MG63 (cell line): ENCODE measurements at regions not wholly inside any gene's neighbourhood (a gene's known extent, or its start where the extent isn't known, plus 50 kb on each side); places are given as distances from the start of the nearest gene placed in this dataset.
A peak's percentile ranks its signal among the peaks of the same experiment; 100 is the strongest.
"Not testable (repeated sequence)": the region's sequence is repeated elsewhere in the genome, so short reads cannot be mapped to it uniquely, and the experiment has no call there.

ENCODE experiments used
- DNase-seq: peaks from one replicate; pipeline ENCODE4 v3.0.0-alpha.2; 2020
- H3K27me3 ChIP-seq: fragments of 250-450 bp; sonication (Bioruptor Pico); 2 replicates; pipeline ENCODE4 v1.5.1; 2020; ENCODE audit warnings: mild to moderate bottlenecking, moderate library complexity
- H3K36me3 ChIP-seq: fragments of 250-450 bp; sonication (Bioruptor Pico); 2 replicates; pipeline ENCODE4 v1.5.1; 2020; ENCODE audit warnings: mild to moderate bottlenecking, moderate library complexity
- H3K4me3 ChIP-seq: fragments of 250-450 bp; sonication (Bioruptor Pico); 2 replicates; pipeline ENCODE4 v1.5.1; 2020; ENCODE audit warnings: mild to moderate bottlenecking, moderate library complexity
- H3K9me3 ChIP-seq: fragments of 250-450 bp; sonication (Bioruptor Pico); 2 replicates; pipeline ENCODE4 v1.5.1; 2020; ENCODE audit warnings: mild to moderate bottlenecking, moderate library complexity

DNA sequence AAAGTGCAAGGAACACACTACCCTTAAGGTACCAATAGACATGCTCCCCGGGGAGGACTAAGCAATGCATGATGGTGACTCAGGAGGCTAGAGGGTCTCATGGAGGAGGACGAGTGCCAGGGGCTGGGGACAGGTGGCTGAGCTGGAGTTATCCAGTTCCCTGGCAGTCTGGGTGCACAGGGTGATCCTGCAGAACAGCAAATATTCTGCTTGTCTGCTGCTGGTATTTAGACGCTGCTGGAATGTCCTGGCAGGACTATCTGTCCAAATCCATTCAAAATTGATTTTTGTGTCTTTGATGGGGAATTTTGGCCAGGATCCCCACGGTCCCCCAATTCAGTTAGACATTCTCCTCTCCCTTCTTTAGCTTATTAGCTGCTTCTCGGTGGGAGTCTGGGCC lies 138.7 kb downstream of the C12orf75 start:
- Histone ChIP-seq H3K36me3 (no peaks in the 10 kb centered on the region), H3K4me3 (no peak overlapping the region), H3K9me3 (no peaks in the 10 kb centered on the region), H3K27me3 (no peaks in the 10 kb centered on the region)
- DNase-seq, result no peak

GRCh38 chr12:105469701-105470100 lies 139.2 kb downstream of the C12orf75 start:
- H3K27me3 ChIP-seq, result no peaks in the 10 kb centered on the region
- no peak overlapping the region for H3K4me3 ChIP-seq
- no peaks in the 10 kb centered on the region for H3K9me3 ChIP-seq
- no peaks in the 10 kb centered on the region for H3K36me3 ChIP-seq
- DNase-seq, result no peak

DNA sequence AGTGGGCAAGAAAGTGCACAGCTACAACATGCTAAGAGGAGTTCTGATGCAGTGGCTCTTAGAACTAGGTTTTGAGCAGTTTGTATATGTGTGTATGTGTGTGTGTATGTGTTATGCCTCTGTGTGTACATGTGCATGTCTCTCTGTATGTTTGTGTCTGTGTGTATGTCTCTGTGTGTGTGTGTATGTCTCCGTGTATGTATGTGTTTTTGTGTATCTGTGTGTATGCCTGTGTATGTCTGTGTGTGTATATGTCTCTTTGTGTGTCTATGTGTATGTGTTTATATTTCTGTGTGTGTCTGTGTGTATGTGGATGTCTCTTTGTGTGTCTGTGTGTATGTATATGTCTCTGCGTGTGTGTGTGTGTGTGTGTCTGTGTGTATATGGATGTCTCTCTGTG lies 139.6 kb downstream of the C12orf75 start:
- no peaks in the 10 kb centered on the region for H3K27me3 ChIP-seq
- H3K4me3 ChIP-seq, result no peak overlapping the region
- no peak for DNase-seq
- no peaks in the 10 kb centered on the region for H3K36me3 ChIP-seq
- H3K9me3 ChIP-seq, result no peaks in the 10 kb centered on the region

GRCh38 chr12:105470601-105471000 lies 140.1 kb downstream of the C12orf75 start:
- H3K36me3 ChIP-seq, result no peaks in the 10 kb centered on the region
- H3K9me3 ChIP-seq, result no peaks in the 10 kb centered on the region
- no peak overlapping the region for H3K4me3 ChIP-seq
- no peaks in the 10 kb centered on the region for H3K27me3 ChIP-seq
- DNase-seq, result no peak

DNA sequence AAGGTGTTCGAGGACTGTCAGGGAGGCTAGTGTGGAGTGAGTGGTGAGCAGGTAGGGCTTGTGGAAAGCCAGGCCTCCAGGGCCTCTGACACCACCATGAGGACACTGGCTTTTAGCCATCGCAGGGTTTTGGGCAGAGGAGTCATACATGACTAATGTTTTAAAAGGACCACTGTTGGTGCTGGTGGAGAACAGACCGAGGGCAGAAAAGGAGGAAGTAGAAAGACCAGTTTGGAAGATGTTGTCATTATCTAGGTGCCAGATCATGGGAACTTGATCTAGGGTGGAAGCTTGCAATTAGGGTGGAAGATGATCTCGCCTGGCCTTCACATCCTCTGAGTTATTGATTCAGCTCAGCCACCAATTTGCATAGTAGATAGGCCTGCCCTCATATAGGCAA lies 144.2 kb downstream of the C12orf75 start:
- Histone ChIP-seq H3K27me3 (no peaks in the 10 kb centered on the region), H3K4me3 (no peak overlapping the region), H3K36me3 (no peaks in the 10 kb centered on the region), H3K9me3 (no peaks in the 10 kb centered on the region)
- DNase-seq, result peak; percentile 36

GRCh38 chr12:105476616-105477015 lies 146.1 kb downstream of the C12orf75 start:
- H3K4me3 ChIP-seq, result no peak overlapping the region
- DNase-seq, result no peak
- no peaks in the 10 kb centered on the region for H3K36me3 ChIP-seq

GRCh38 chr12:105477873-105478272 lies 147.4 kb downstream of the C12orf75 start:
- Histone ChIP-seq H3K36me3 (no peaks in the 10 kb centered on the region), H3K9me3 (no peaks in the 10 kb centered on the region), H3K4me3 (no peak overlapping the region), H3K27me3 (no peaks in the 10 kb centered on the region)
- no peak for DNase-seq

More at GRCh38 chr12:105476616-105477015, 146.1 kb downstream of the C12orf75 start:
- no peaks in the 10 kb centered on the region for H3K27me3 ChIP-seq
- H3K9me3 ChIP-seq, result no peaks in the 10 kb centered on the region

DNA sequence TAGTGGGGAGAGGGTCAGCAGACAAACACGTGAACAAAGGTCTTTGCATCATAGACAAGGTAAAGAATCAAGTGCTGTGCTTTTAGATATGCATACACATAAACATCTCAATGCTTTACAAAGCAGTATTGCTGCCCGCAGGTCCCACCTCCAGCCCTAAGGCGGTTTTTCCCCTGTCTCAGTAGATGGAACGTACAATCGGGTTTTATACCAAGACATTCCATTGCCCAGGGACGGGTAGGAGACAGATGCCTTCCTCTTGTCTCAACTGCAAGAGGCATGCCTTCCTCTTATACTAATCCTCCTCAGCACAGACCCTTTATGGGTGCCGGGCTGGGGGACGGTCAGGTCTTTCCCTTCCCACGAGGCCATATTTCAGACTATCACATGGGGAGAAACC lies 148.3 kb downstream of the C12orf75 start:
- not testable (repeated sequence) for H3K36me3 ChIP-seq, H3K4me3 ChIP-seq, DNase-seq, H3K27me3 ChIP-seq, H3K9me3 ChIP-seq

DNA sequence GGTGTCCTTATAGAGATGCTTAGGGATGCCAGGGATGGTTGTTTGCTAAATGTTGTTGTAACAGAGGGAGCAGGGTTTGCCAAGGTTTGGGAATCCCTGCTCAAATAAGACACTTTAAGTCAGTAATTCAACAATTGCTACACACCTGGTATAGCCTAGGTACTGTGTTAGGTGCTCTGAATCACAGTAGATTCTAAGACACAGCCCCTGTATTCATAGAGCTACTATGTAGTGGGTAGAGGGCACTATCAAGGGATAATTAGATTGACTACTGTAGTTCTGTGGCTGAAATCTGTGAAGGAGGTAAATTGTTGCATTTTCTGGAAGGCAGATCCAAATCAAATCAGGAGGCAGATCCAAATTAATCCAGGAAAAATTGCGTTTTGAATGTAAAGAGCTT lies 149.2 kb downstream of the C12orf75 start:
- Histone ChIP-seq H3K4me3 (no peak overlapping the region), H3K9me3 (no peaks in the 10 kb centered on the region), H3K27me3 (no peaks in the 10 kb centered on the region), H3K36me3 (no peaks in the 10 kb centered on the region)
- no peak for DNase-seq

- H3K27me3 ChIP-seq, result no peaks in the 10 kb centered on the region
- DNase-seq, result no peak
- no peaks in the 10 kb centered on the region for H3K9me3 ChIP-seq
- H3K36me3 ChIP-seq, result no peaks in the 10 kb centered on the region
- no peak overlapping the region for H3K4me3 ChIP-seq
Observed at GRCh38 chr12:105480162-105480561, 149.7 kb downstream of the C12orf75 start.

GRCh38 chr12:105481392-105482300 lies 151.2 kb downstream of the C12orf75 start:
- no peaks in the 10 kb centered on the region for H3K27me3 ChIP-seq
- H3K9me3 ChIP-seq, result no peaks in the 10 kb centered on the region
- DNase-seq, result no peak
- no peaks in the 10 kb centered on the region for H3K36me3 ChIP-seq
- no peak overlapping the region for H3K4me3 ChIP-seq

- Histone ChIP-seq H3K27me3 (no peaks in the 10 kb centered on the region), H3K9me3 (no peaks in the 10 kb centered on the region), H3K36me3 (no peaks in the 10 kb centered on the region), H3K4me3 (no peak overlapping the region)
- no peak for DNase-seq
Observed at GRCh38 chr12:105482951-105483350, 152.5 kb downstream of the C12orf75 start.

- H3K27me3 ChIP-seq, result no peaks in the 10 kb centered on the region
- H3K4me3 ChIP-seq, result no peak overlapping the region
- no peak for DNase-seq
- no peaks in the 10 kb centered on the region for H3K36me3 ChIP-seq
- no peaks in the 10 kb centered on the region for H3K9me3 ChIP-seq
Observed at GRCh38 chr12:105483691-105484090, 153.2 kb downstream of the C12orf75 start.

GRCh38 chr12:105485321-105485910 lies 154.9 kb downstream of the C12orf75 start:
- Histone ChIP-seq H3K27me3 (0 out of 2 replicates have a peak, but pooled peaks cover 3% of the 10 kb centered on the region), H3K36me3 (no peaks in the 10 kb centered on the region), H3K9me3 (no peaks in the 10 kb centered on the region), H3K4me3 (no peak overlapping the region)
- no peak for DNase-seq

- DNase-seq, result no peak
- H3K9me3 ChIP-seq, result no peaks in the 10 kb centered on the region
- 0 out of 2 replicates have a peak, but pooled peaks cover 3% of the 10 kb centered on the region for H3K27me3 ChIP-seq
- H3K36me3 ChIP-seq, result no peaks in the 10 kb centered on the region
- no peak overlapping the region for H3K4me3 ChIP-seq
Observed at GRCh38 chr12:105485921-105486320, 155.4 kb downstream of the C12orf75 start.

DNA sequence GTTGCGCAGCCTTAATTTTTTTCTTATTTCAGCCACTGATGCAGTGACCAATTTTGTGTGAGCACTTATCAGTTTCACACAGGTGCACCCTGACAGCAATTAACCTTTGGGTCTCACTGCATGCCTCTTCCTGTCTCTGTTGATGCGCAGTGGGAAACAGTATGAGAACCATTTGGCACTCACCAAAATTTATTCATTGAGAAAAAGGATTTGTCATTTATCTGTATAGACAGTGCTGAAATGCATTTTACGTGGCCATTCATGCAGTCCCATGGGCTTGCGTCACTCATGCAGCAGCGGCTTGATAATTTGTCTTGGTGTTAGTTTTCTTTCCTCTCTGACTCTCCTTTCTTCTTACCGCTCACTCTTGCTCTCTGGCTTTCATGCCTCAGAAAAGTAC lies 157.5 kb downstream of the C12orf75 start:
- DNase-seq, result no peak
- Histone ChIP-seq H3K27me3 (0 out of 2 replicates have a peak, but pooled peaks cover 3% of the 10 kb centered on the region), H3K4me3 (no peak overlapping the region), H3K36me3 (no peaks in the 10 kb centered on the region), H3K9me3 (no peaks in the 10 kb centered on the region)

DNA sequence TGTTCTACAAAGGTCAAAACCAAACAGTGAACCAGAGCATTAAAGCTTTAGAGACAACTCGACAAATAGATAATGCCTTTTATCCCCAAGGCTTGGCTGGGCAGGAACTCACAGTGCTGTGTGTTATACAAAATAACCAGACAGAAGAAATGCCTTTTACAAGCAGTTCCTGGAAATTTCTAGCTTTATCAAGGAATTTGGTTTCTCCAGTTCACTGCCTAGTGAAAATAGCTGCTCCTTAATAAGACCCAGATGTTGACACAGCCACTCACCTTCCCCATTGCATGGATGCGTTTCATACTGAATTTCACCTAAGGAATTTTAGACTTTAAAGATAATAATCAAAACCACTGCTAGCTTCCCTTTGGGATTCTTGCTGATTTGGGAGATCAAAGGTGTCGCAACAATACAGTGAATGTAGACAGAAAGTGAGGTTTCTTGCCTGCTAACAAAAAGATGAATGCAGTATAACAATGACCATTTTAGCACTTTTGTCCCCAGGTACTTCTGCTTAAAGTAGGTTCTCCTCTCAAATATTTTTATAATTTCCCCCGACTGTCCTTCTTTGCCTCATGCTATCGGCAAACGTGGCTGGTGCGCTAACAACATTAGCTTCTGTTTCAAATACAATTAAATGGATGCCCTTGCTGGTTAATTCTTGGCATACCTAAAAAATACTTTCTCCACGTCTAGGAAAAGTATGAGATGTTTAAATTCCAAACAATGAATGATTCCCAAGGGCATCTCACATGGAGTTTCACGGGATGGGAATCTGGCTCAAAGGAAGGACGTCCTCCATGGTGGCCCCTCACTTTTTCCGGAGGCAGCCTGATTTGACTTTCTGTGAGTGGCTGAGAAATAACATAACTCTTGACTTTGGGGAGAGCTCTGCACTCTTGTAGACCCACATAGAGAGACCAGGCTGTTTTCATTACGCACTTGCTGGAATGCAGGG lies 162.4 kb downstream of the C12orf75 start:
- Histone ChIP-seq H3K9me3 (no peaks in the 10 kb centered on the region; the same call in 1 of the 2 replicates), H3K27me3 (0 out of 2 replicates have a peak, but pooled peaks cover 3% of the 10 kb centered on the region), H3K36me3 (no peaks in the 10 kb centered on the region), H3K4me3 (no peak overlapping the region)
- no peak for DNase-seq
